ENCODE measurements at regions not wholly inside any gene's neighbourhood (a gene's known extent, or its start where the extent isn't known, plus 50 kb on each side); places are given as distances from the start of the nearest gene placed in this dataset.

GRCh38 chr5:14086261-14086660 lies 56.9 kb upstream of the TRIO start:
- TF ChIP-seq POLR2A (IDR thresholded peaks at IDR 0.05) (no peak), POLR2AphosphoS5 (IDR thresholded peaks at IDR 0.05) (no peak)
- TF ChIP-seq, protein P1, sequence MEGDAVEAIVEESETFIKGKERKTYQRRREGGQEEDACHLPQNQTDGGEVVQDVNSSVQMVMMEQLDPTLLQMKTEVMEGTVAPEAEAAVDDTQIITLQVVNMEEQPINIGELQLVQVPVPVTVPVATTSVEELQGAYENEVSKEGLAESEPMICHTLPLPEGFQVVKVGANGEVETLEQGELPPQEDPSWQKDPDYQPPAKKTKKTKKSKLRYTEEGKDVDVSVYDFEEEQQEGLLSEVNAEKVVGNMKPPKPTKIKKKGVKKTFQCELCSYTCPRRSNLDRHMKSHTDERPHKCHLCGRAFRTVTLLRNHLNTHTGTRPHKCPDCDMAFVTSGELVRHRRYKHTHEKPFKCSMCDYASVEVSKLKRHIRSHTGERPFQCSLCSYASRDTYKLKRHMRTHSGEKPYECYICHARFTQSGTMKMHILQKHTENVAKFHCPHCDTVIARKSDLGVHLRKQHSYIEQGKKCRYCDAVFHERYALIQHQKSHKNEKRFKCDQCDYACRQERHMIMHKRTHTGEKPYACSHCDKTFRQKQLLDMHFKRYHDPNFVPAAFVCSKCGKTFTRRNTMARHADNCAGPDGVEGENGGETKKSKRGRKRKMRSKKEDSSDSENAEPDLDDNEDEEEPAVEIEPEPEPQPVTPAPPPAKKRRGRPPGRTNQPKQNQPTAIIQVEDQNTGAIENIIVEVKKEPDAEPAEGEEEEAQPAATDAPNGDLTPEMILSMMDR (IDR thresholded peaks at IDR 0.05 in 8 of 11, conservative IDR thresholded peaks at IDR 0.05 in 3 of 11), result no peak

All from spleen (tissue), 7 donors.